DMS153 (cell line): ENCODE measurements at regions not wholly inside any gene's neighbourhood (a gene's known extent, or its start where the extent isn't known, plus 50 kb on each side); places are given as distances from the start of the nearest gene placed in this dataset.
A peak's percentile ranks its signal among the peaks of the same experiment; 100 is the strongest.
"Not testable (repeated sequence)": the region's sequence is repeated elsewhere in the genome, so short reads cannot be mapped to it uniquely, and the experiment has no call there.

Source experiments
- DNase-seq: peaks from one replicate; lab custom pipeline; 2025; lab: John Stamatoyannopoulos, UW

GRCh38 chr5:106985174-106985573, 685.6 kb downstream of the EFNA5 start:
- DNase-seq = no peak

- not testable (repeated sequence) for DNase-seq
Observed at GRCh38 chr5:106979178-106979577, 691.6 kb downstream of the EFNA5 start.

GRCh38 chr5:106978582-106979165, 692.1 kb downstream of the EFNA5 start:
- DNase-seq = not testable (repeated sequence)

DNA sequence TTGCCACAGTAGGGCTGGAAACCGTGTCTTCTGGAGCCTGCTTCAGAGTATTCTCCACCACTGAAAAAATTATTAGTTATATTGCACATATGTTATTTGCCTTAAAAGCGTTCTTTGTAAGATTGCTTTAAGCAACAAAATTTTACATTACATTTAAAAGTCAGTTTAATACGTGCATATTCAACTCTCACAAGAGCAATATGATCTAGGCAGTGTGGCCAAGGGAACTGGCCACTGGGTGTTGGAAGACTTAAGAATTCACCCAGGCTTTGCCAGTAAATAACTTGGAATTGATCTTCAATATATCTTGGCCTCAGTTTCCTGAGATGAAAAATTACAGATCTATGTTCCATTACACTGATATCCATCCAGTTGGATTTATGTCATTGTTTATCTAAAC, 694.4 kb downstream of the EFNA5 start:
- DNase-seq = no peak

DNA sequence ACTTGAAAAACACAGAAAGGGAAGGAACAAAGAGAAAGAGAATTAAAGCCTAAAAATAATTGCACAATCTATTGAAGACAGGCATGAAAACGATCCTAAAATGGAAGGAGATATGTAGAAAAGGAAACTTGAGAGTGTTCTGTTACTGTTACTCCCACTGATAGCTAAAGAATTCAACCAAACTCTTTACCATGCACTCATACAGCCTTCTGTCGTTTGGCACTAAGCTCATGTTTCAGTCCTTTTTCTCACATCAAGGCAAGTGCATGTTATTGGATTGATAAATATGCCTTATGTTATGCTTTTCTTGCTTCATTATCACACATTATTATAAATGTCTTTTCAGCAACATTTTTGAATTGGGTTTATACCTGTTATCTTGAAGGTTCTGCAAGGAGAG, 696.5 kb downstream of the EFNA5 start:
- no peak for DNase-seq

DNA sequence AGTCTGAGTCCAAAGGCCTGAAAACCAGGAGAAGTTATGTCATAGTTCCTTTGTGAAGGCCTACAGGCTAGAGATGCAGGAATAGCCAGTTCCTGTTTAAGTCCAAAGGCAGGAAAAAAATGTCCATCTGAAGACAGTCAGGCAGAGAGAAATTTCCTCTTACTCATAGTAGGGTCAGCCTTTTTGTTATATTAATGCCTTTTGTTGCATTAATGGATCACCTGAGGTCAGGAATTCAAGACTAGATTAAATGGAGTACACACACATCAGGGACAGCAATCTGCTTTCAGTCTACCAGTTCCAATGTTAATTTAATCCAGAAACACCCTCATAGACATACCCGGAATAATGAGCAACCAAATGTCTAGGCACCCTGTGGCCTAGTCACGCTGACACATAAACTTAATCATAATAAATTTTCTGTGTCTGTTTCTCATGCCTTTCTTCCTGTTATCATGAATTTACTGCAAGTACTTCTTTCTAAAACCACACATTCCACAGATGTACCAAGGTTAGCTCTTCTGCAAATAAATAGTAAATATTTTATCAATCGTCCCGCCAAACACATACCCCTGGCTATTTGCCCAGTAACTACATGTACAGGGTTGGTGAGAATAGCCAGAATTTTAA, 703.9 kb downstream of the EFNA5 start:
- DNase-seq = no peak

- peak; percentile 43 for DNase-seq
Observed at GRCh38 chr5:106964132-106964531, 706.6 kb downstream of the EFNA5 start.

GRCh38 chr5:106963630-106964029, 707.1 kb downstream of the EFNA5 start:
- no peak for DNase-seq

GRCh38 chr5:106962464-106963230, 708.1 kb downstream of the EFNA5 start:
- DNase-seq = no peak

GRCh38 chr5:106959387-106959786, 711.4 kb downstream of the EFNA5 start:
- DNase-seq = no peak

DNA sequence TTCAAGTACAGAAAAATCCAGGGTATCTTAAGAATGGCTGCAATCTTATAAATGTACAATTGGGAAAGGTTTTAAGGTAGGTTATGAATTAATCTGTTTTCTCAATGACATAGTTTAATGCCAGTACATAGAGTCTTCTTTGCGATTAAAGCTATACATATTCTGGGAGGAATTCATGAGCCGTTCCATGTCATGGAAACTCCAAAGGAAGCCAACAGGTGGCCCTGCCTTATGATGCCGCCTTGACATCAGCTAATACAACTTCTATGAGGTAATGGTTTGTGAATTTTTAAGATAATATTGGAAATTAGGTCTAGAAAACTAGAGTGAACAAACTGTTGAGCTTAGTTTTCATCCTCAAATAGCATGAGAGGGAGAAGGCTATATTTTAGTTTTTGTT, 713.4 kb downstream of the EFNA5 start:
- no peak for DNase-seq

DNA sequence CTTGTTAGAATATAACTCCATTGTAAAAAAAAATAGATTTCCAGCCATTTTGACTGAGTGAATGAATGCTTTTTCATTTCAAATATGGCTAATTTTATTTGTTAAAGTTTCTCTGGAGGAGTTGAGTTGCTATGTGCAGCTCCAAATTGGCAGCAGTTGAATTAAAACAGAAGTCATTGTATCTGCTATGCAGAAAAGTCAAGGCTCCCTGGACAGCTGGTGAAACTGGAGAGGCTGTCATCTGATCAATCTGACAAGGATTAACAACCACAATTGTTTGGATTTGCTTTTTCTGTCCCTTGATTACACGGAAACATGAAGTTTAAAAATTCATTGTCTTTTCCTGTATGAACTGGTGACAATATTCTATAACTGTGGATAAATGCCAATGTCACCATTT, 713.9 kb downstream of the EFNA5 start:
- peak; percentile 6 for DNase-seq

- no peak for DNase-seq
Observed at GRCh38 chr5:106956187-106956586, 714.5 kb downstream of the EFNA5 start.

- no peak for DNase-seq
Observed at GRCh38 chr5:106940986-106941385, 729.8 kb downstream of the EFNA5 start.

- no peak for DNase-seq
Observed at GRCh38 chr5:106940301-106940846, 730.4 kb downstream of the EFNA5 start.

GRCh38 chr5:106923409-106923808, 747.3 kb downstream of the EFNA5 start:
- no peak for DNase-seq

DNA sequence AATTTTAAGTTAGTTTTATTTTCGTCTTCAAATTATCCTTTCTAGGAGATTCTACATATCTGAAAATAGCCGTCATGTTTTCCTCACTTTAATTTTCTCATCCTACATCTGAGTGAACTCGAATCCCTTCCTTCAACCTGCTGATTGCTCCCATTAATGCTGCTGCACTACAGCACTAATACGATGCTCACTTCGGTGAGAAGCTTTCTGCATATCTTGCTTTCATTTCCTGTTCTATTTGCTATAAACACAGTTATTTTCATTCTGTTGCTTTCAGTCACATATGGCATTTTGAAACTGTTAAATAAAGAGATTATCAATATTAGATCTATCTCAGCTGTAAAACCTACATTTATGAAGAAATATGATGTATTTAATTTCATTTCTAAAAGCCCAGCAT, 749.2 kb downstream of the EFNA5 start:
- no peak for DNase-seq

GRCh38 chr5:106910486-106910885, 760.3 kb downstream of the EFNA5 start:
- DNase-seq = no peak

DNA sequence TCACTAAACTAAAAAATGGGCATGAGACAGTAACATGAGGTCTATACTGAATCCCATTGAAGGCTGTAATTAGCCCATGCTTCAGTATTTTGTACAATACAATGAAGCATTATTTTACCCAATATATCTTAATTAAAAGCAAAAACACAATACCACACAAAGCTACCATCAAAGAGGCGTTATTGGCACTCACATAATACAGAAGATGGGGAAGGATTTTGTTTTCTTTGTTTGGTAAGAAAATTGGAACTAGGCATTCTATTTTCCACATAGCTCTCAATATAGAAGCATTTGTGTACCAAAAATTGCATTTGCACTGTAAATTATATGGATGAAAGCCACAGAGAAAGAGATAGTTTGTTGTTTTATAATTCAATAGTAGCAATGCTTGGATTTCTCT, 761.0 kb downstream of the EFNA5 start:
- DNase-seq = no peak

DNA sequence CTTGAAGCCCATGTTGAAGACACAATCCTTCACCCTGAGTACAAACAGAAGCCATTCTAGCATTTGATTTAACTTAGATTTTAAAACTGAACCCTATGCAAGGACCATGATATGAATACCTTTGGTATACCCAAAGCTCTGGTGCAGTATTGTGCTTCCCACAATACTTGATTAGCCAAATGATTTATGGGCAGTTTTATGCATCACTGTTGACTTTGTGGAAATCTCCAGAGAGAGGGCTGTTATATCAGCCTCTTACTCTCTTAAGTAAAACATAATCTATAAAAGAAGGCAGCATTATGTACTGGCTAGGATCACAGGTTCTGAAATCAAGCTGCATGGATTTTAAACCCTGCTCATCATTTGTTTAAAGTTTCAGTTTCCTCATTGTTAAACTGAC, 762.8 kb downstream of the EFNA5 start:
- peak; percentile 3 for DNase-seq

DNA sequence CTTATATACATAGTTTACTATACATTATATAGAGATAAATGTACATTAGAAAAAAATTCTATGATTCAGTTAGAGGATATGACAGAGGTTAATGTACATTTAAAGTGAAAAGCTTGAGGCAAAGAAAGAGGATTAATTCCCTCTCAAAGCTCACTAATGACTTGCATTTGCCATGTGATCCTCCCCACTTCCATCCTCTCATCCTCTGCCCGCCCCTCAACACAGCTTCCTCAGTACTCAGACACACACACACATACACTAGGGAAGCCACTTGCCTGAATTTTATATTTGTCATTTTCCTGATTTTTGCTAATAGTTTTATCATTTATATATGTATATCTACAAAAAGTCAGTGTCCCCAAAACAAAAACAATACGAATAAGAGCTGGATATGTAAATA, 764.5 kb downstream of the EFNA5 start:
- no peak for DNase-seq

GRCh38 chr5:106894964-106895363, 775.8 kb downstream of the EFNA5 start:
- no peak for DNase-seq

- no peak for DNase-seq
Observed at GRCh38 chr5:106882035-106882434, 788.7 kb downstream of the EFNA5 start.
